A549 (cell line): ENCODE measurements at regions not wholly inside any gene's neighbourhood (a gene's known extent, or its start where the extent isn't known, plus 50 kb on each side); places are given as distances from the start of the nearest gene placed in this dataset.

Source experiments
- ATAC-seq, 2 experiments: fragments of 200-7000 bp in 1 of 2; fragments of >200 bp in 1 of 2; cut with Nextera tagmentation in 1 of 2; cut with Tn5 transposase in 1 of 2; 3 replicates each; pipeline versions ENCODE4 v1.8.0 to v1.9.1; 2018 to 2020; ENCODE audit warnings: mild to moderate bottlenecking in 1 of 2, moderate library complexity in 1 of 2
- CTCF ChIA-PET: fragments of 300-600 bp; sonication (Branson Sonifier 250); formaldehyde crosslinking; extraction: SDS; loops from one replicate; lab custom pipeline; 2021; ENCODE audit warnings: antibody characterized with exemption, inconsistent platforms; lab: Yijun Ruan, JAX
- POLR2A ChIA-PET: fragments of 350-600 bp; formaldehyde crosslinking; extraction: SDS; loops from one replicate; lab custom pipeline; 2021; ENCODE audit warnings: antibody characterized with exemption, inconsistent platforms; lab: Yijun Ruan, JAX
- DNase-seq, 2 experiments: peaks; one replicate each; pipeline versions ENCODE4 v3.0.0 to v3.0.0-alpha.2; 2011 to 2016; ENCODE audit warnings: low read depth in 1 of 2, low spot score in 1 of 2
- FAIRE-seq: peaks from 2 replicates; lab custom pipeline; 2011; peaks lifted over from hg19 to GRCh38; lab: Jason Lieb, UNC
- H3K27ac ChIP-seq, 2 experiments: fragments of >200 bp; sonication (Bioruptor Twin); formaldehyde crosslinking; 3 replicates each; pipeline ENCODE4 v1.5.1; 2016 to 2017
- H3K4me1 ChIP-seq: fragments of >200 bp; sonication (Bioruptor Twin); formaldehyde crosslinking; 3 replicates; pipeline ENCODE4 v1.6.1; 2016
- H3K4me2 ChIP-seq: fragments of >200 bp; sonication (Bioruptor Twin); formaldehyde crosslinking; 3 replicates; pipeline ENCODE4 v1.6.1; 2016
- H3K4me3 ChIP-seq: fragments of >200 bp; sonication (Bioruptor Twin); formaldehyde crosslinking; 3 replicates; pipeline ENCODE4 v1.5.1; 2016
- H3K9me3 ChIP-seq: fragments of >200 bp; sonication (Bioruptor Twin); formaldehyde crosslinking; 3 replicates; pipeline ENCODE4 v1.6.1; 2016
- ATOH8 ChIP-seq: fragments of 250-450 bp; sonication (Bioruptor Pico); IDR thresholded peaks from 2 replicates; pipeline ENCODE4 v1.5.0; 2020; ENCODE audit warnings: low read depth, mild to moderate bottlenecking, moderate library complexity
- BHLHE40 ChIP-seq: IDR thresholded peaks from 2 replicates; pipeline ENCODE4 v1.6.1; 2012; ENCODE audit warnings: low read depth, low read length, inconsistent platforms
- CBX8 ChIP-seq: fragments of 200-600 bp; sonication (generic); IDR thresholded peaks from 2 replicates; pipeline ENCODE4 v1.6.1; 2016
- CHD4 ChIP-seq: fragments of 200-600 bp; sonication (generic); IDR thresholded peaks from 2 replicates; pipeline ENCODE4 v1.6.1; 2016; ENCODE audit warnings: antibody characterized with exemption, mild to moderate bottlenecking, borderline replicate concordance
- E2F6 ChIP-seq: IDR thresholded peaks from 2 replicates; pipeline ENCODE4 v1.6.1; 2012; ENCODE audit warnings: low read depth, borderline replicate concordance
- EHF ChIP-seq: fragments of 250-450 bp; sonication (Bioruptor Pico); IDR thresholded peaks from 2 replicates; pipeline ENCODE4 v1.5.0; 2020; ENCODE audit warnings: mild to moderate bottlenecking
- EP300 ChIP-seq, 2 experiments: fragments of >200 bp; sonication (Bioruptor Twin); formaldehyde crosslinking; IDR thresholded peaks; 2 replicates in 1 of 2; 3 replicates in 1 of 2; pipeline ENCODE4 v1.6.1; 2016 to 2017
- FOSB ChIP-seq: fragments of 250-450 bp; sonication (Bioruptor Pico); IDR thresholded peaks from 2 replicates; pipeline ENCODE4 v1.5.0; 2020; ENCODE audit warnings: mild to moderate bottlenecking, moderate library complexity
- FOSL2 ChIP-seq, 2 experiments: fragments of 450-650 bp in 1 of 2; fragments of >200 bp in 1 of 2; sonication (Bioruptor Twin) in 1 of 2; formaldehyde crosslinking; IDR thresholded peaks; 2 replicates each; pipeline versions ENCODE4 v1.5.0 to v1.6.1; 2016 to 2020; ENCODE audit warnings: mild to moderate bottlenecking in 1 of 2, moderate library complexity in 1 of 2
- FOXS1 ChIP-seq: fragments of 250-450 bp; sonication (Bioruptor Pico); IDR thresholded peaks from 2 replicates; pipeline ENCODE4 v1.5.0; 2020; ENCODE audit warnings: mild to moderate bottlenecking, moderate library complexity
- GATA3 ChIP-seq: IDR thresholded peaks from 2 replicates; pipeline ENCODE4 v1.6.1; 2012; ENCODE audit warnings: borderline replicate concordance
- HDAC2 ChIP-seq: fragments of 200-600 bp; sonication (generic); IDR thresholded peaks from 2 replicates; pipeline ENCODE4 v1.6.1; 2016
- HOXA7 ChIP-seq: fragments of 250-450 bp; sonication (Bioruptor Pico); IDR thresholded peaks from 2 replicates; pipeline ENCODE4 v1.5.0; 2020; ENCODE audit warnings: mild to moderate bottlenecking, moderate library complexity
- HOXB5 ChIP-seq: fragments of 250-450 bp; sonication (Bioruptor Pico); IDR thresholded peaks from 2 replicates; pipeline ENCODE4 v1.5.0; 2020; ENCODE audit warnings: mild to moderate bottlenecking, moderate library complexity
- JUN ChIP-seq, 2 experiments: fragments of >200 bp; sonication (Bioruptor Twin); formaldehyde crosslinking; IDR thresholded peaks; 2 replicates in 1 of 2; 3 replicates in 1 of 2; pipeline ENCODE4 v1.6.1; 2016 to 2017
- JUNB ChIP-seq: fragments of >200 bp; sonication (Bioruptor Twin); formaldehyde crosslinking; IDR thresholded peaks from 2 replicates; pipeline ENCODE4 v1.6.1; 2016
- MYC ChIP-seq: IDR thresholded peaks from 2 replicates; pipeline ENCODE4 v1.6.1; 2012; ENCODE audit warnings: mild to moderate bottlenecking, inconsistent platforms, low read length, improper control_type of control experiment, borderline replicate concordance
- NFE2L2 ChIP-seq: fragments of 150-350 bp; conservative IDR thresholded peaks from 2 replicates; pipeline ENCODE4 v1.6.1; 2014; ENCODE audit warnings: low read length
- NPAS2 ChIP-seq: fragments of 250-450 bp; sonication (Bioruptor Pico); IDR thresholded peaks from 2 replicates; pipeline ENCODE4 v1.8.0; 2022; ENCODE audit warnings: mild to moderate bottlenecking, moderate library complexity, borderline replicate concordance
- NR3C1 ChIP-seq: fragments of >200 bp; sonication (Bioruptor Twin); formaldehyde crosslinking; IDR thresholded peaks from 3 replicates; pipeline ENCODE4 v1.6.1; 2017
- PHF8 ChIP-seq: fragments of 200-600 bp; sonication (generic); IDR thresholded peaks from 2 replicates; pipeline ENCODE4 v1.6.1; 2016; ENCODE audit warnings: low read depth, mild to moderate bottlenecking, antibody characterized with exemption, moderate library complexity, borderline replicate concordance
- POLR2A ChIP-seq: IDR thresholded peaks from 2 replicates; pipeline ENCODE4 v1.6.1; 2012; ENCODE audit warnings: mild to moderate bottlenecking, low read length
- RAD21 ChIP-seq, 2 experiments: fragments of >200 bp in 1 of 2; sonication (Bioruptor Twin) in 1 of 2; formaldehyde crosslinking in 1 of 2; IDR thresholded peaks in 1 of 2; conservative IDR thresholded peaks in 1 of 2; 2 replicates in 1 of 2; 3 replicates in 1 of 2; pipeline ENCODE4 v1.6.1; 2012 to 2018; ENCODE audit warnings: inconsistent platforms in 1 of 2
- RCOR1 ChIP-seq: fragments of 150-350 bp; IDR thresholded peaks from 2 replicates; pipeline ENCODE4 v1.6.1; 2014; ENCODE audit warnings: antibody characterized with exemption, low read length, low read depth
- SMC3 ChIP-seq: fragments of >200 bp; sonication (Bioruptor Twin); formaldehyde crosslinking; IDR thresholded peaks from 3 replicates; pipeline ENCODE4 v1.6.1; 2018; ENCODE audit warnings: inconsistent platforms
- TFCP2L1 ChIP-seq: fragments of 250-450 bp; sonication (Bioruptor Pico); IDR thresholded peaks from 2 replicates; pipeline ENCODE4 v1.5.0; 2021; ENCODE audit warnings: mild to moderate bottlenecking
- TP53 ChIP-seq: fragments of 250-450 bp; sonication (Bioruptor Pico); IDR thresholded peaks from 2 replicates; pipeline ENCODE4 v1.5.0; 2021; ENCODE audit warnings: mild to moderate bottlenecking, moderate library complexity
- USF2 ChIP-seq: fragments of 450-650 bp; IDR thresholded peaks from 2 replicates; pipeline ENCODE4 v1.6.1; 2014; ENCODE audit warnings: antibody characterized with exemption
- ZFP36 ChIP-seq: fragments of 450-650 bp; IDR thresholded peaks from 2 replicates; pipeline ENCODE4 v1.6.1; 2014; ENCODE audit warnings: borderline replicate concordance; ENCODE audit not compliant: partially characterized antibody
- ZNF302 ChIP-seq: fragments of 250-450 bp; sonication (Bioruptor Pico); IDR thresholded peaks from 2 replicates; pipeline ENCODE4 v1.9.0; 2021; ENCODE audit warnings: inconsistent platforms, mild to moderate bottlenecking, moderate library complexity
- WGBS: methylation state at CpG from one replicate; pipeline ENCODE4 v1.1.6; 2017; ENCODE audit errors: missing lambda C conversion rate; 5-methylcytosine and 5-hydroxymethylcytosine counted together
- TF ChIP-seq, protein P1 (sequence below): fragments of >200 bp; sonication (Bioruptor Twin); formaldehyde crosslinking; IDR thresholded peaks from 3 replicates; pipeline ENCODE4 v1.5.1; 2016
- TF ChIP-seq, protein P2 (sequence below): IDR thresholded peaks from 2 replicates; pipeline ENCODE4 v1.6.1; 2012
- TF ChIP-seq, protein P3 (sequence below): fragments of 250-450 bp; sonication (Bioruptor Pico); IDR thresholded peaks from 2 replicates; pipeline ENCODE4 v1.5.0; 2021; ENCODE audit warnings: mild to moderate bottlenecking, moderate library complexity, borderline replicate concordance

- FAIRE-seq (no peak), DNase-seq (no peak), ATAC-seq (no peak)
- TF ChIP-seq RCOR1 (no peak), TFCP2L1 (CRISPR knock-in tag) (no peak), CHD4 (no peak), NPAS2 (CRISPR knock-in tag) (no peak), E2F6 (no peak), MYC (no peak), TP53 (CRISPR knock-in tag) (no peak), EHF (CRISPR knock-in tag) (no peak), ZNF302 (CRISPR knock-in tag) (no peak), PHF8 (no peak), NR3C1 (no peak), FOSL2 (IDR thresholded peaks at IDR 0.05) (no peak), FOSL2 (CRISPR knock-in tag; IDR thresholded peaks at IDR 0.05) (no peak), HOXA7 (CRISPR knock-in tag) (no peak), NFE2L2 (no peak), RAD21 (conservative IDR thresholded peaks at IDR 0.05 in 1 of 2, IDR thresholded peaks at IDR 0.05 in 1 of 2) (no peak), EP300 (IDR thresholded peaks at IDR 0.05) (no peak)
- TF ChIP-seq, protein P1, sequence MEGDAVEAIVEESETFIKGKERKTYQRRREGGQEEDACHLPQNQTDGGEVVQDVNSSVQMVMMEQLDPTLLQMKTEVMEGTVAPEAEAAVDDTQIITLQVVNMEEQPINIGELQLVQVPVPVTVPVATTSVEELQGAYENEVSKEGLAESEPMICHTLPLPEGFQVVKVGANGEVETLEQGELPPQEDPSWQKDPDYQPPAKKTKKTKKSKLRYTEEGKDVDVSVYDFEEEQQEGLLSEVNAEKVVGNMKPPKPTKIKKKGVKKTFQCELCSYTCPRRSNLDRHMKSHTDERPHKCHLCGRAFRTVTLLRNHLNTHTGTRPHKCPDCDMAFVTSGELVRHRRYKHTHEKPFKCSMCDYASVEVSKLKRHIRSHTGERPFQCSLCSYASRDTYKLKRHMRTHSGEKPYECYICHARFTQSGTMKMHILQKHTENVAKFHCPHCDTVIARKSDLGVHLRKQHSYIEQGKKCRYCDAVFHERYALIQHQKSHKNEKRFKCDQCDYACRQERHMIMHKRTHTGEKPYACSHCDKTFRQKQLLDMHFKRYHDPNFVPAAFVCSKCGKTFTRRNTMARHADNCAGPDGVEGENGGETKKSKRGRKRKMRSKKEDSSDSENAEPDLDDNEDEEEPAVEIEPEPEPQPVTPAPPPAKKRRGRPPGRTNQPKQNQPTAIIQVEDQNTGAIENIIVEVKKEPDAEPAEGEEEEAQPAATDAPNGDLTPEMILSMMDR, result no peak
- TF ChIP-seq, protein P2, sequence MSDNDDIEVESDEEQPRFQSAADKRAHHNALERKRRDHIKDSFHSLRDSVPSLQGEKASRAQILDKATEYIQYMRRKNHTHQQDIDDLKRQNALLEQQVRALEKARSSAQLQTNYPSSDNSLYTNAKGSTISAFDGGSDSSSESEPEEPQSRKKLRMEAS, result no peak
- Histone ChIP-seq H3K27ac (no peak overlapping the region), H3K4me3 (no peak overlapping the region), H3K4me1 (no peaks in the 10 kb centered on the region), H3K9me3 (peaks cover 15% of the 10 kb centered on the region; the same call in 2 of the 3 replicates), H3K4me2 (no peak overlapping the region)
- POLR2A ChIA-PET, result no interaction called here
- CTCF ChIA-PET, result no interaction called here
Observed at GRCh38 chr7:13309535-13309934, 622.1 kb downstream of the ARL4A start.

GRCh38 chr7:13312307-13312706 lies 624.9 kb downstream of the ARL4A start:
- H3K4me2 ChIP-seq, result no peak overlapping the region
- peak in 1 of 2 experiments; percentile 19 for DNase-seq
- CTCF ChIA-PET, result no interaction called here
- H3K4me3 ChIP-seq, result no peak overlapping the region
- peaks cover 16% of the 10 kb centered on the region; the same call in 2 of the 3 replicates for H3K9me3 ChIP-seq
- H3K4me1 ChIP-seq, result no peaks in the 10 kb centered on the region
- TF ChIP-seq USF2, result no peak
- TF ChIP-seq ZFP36, result peak; percentile 94
- no peak for TF ChIP-seq FOXS1 (CRISPR knock-in tag)
- no peak for TF ChIP-seq BHLHE40
- TF ChIP-seq POLR2A, result no peak
- TF ChIP-seq FOSB, result no peak
- no peak for ATAC-seq
- FAIRE-seq, result no peak
- POLR2A ChIA-PET, result no interaction called here
- H3K27ac ChIP-seq, result no peak overlapping the region
- 6% methylated on average over 5 of the region's 5 CpGs for WGBS

DNA sequence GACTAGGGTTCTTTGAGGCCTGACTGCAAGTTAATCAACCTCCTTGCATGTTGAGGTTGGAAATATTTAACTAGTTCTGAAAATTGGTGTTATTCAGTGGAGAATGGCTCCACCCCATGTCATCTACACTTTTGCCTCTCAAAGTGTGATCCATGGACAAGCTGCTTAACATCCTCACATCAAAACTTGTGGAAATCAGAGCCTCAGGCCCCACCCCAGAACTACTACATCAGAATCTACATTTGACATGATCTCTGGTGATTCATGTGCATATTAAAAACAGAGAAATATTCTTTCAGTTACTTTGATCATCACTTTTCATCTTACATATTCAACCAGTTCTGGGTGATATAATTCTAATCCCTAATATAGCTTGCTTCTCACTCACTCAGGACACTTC lies 632.9 kb downstream of the ARL4A start:
- Histone ChIP-seq H3K4me1 (no peaks in the 10 kb centered on the region), H3K27ac (no peak overlapping the region), H3K9me3 (no peaks in the 10 kb centered on the region), H3K4me3 (no peak overlapping the region), H3K4me2 (no peak overlapping the region)
- ChIA-PET CTCF (no interaction called here), POLR2A (no interaction called here)
- ATAC-seq (no peak), FAIRE-seq (no peak), DNase-seq (no peak)
- no peak for TF ChIP-seq FOSB
- no peak for TF ChIP-seq JUN (IDR thresholded peaks at IDR 0.05)
- TF ChIP-seq CBX8, result no peak
- TF ChIP-seq ATOH8 (CRISPR knock-in tag), result no peak
- no peak for TF ChIP-seq TP53 (CRISPR knock-in tag)
- no peak for TF ChIP-seq HDAC2
- TF ChIP-seq PHF8, result no peak
- TF ChIP-seq HOXB5 (CRISPR knock-in tag), result no peak
- TF ChIP-seq NR3C1, result no peak
- TF ChIP-seq NFE2L2, result no peak
- TF ChIP-seq SMC3, result no peak
- TF ChIP-seq GATA3, result no peak
- no peak for TF ChIP-seq JUNB
- TF ChIP-seq, protein P3, sequence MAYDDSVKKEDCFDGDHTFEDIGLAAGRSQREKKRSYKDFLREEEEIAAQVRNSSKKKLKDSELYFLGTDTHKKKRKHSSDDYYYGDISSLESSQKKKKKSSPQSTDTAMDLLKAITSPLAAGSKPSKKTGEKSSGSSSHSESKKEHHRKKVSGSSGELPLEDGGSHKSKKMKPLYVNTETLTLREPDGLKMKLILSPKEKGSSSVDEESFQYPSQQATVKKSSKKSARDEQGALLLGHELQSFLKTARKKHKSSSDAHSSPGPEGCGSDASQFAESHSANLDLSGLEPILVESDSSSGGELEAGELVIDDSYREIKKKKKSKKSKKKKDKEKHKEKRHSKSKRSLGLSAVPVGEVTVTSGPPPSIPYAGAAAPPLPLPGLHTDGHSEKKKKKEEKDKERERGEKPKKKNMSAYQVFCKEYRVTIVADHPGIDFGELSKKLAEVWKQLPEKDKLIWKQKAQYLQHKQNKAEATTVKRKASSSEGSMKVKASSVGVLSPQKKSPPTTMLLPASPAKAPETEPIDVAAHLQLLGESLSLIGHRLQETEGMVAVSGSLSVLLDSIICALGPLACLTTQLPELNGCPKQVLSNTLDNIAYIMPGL (CRISPR knock-in tag), result no peak
